ENCODE measurements at regions not wholly inside any gene's neighbourhood (a gene's known extent, or its start where the extent isn't known, plus 50 kb on each side); places are given as distances from the start of the nearest gene placed in this dataset.

DNA sequence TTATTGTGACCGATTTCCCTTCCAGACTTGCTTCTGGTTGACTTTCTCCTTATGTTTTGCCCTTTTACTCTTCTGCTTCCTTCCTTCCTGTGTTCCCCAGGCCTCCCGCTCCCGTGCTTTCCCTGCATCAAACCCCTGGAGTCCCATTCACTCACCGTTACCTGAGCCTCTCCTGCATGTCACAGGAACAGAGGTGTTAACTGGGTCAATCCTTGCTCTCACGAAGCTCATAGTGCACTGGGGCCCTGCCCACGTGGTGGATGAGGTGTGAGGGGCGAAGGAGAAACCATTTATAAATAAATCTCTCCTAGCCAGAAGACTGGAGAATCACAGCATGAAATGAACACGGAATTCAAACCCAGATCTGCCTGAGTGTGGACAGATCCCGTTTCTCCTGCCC is 83.1 kb upstream of the MSX1 start:
- H3K4me1 ChIP-seq = no peaks in the 10 kb centered on the region
- no peak overlapping the region for H3K27ac ChIP-seq
- no peak for DNase-seq (ENCODE audit: low spot score in 2 of 2)
- no peak for TF ChIP-seq POLR2A (IDR thresholded peaks at IDR 0.05)
- TF ChIP-seq, protein P1, sequence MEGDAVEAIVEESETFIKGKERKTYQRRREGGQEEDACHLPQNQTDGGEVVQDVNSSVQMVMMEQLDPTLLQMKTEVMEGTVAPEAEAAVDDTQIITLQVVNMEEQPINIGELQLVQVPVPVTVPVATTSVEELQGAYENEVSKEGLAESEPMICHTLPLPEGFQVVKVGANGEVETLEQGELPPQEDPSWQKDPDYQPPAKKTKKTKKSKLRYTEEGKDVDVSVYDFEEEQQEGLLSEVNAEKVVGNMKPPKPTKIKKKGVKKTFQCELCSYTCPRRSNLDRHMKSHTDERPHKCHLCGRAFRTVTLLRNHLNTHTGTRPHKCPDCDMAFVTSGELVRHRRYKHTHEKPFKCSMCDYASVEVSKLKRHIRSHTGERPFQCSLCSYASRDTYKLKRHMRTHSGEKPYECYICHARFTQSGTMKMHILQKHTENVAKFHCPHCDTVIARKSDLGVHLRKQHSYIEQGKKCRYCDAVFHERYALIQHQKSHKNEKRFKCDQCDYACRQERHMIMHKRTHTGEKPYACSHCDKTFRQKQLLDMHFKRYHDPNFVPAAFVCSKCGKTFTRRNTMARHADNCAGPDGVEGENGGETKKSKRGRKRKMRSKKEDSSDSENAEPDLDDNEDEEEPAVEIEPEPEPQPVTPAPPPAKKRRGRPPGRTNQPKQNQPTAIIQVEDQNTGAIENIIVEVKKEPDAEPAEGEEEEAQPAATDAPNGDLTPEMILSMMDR (IDR thresholded peaks at IDR 0.05) = no peak
- TF ChIP-seq POLR2AphosphoS5 (IDR thresholded peaks at IDR 0.05) = no peak
- intact Hi-C loops (cut with DNase I; ENCODE audit: low total_unique reads) = no loop called here
- H3K27me3 ChIP-seq = no peaks in the 10 kb centered on the region
- no peak overlapping the region for H3K4me3 ChIP-seq
- H3K36me3 ChIP-seq = no peaks in the 10 kb centered on the region
- no peaks in the 10 kb centered on the region for H3K9me3 ChIP-seq

DNA sequence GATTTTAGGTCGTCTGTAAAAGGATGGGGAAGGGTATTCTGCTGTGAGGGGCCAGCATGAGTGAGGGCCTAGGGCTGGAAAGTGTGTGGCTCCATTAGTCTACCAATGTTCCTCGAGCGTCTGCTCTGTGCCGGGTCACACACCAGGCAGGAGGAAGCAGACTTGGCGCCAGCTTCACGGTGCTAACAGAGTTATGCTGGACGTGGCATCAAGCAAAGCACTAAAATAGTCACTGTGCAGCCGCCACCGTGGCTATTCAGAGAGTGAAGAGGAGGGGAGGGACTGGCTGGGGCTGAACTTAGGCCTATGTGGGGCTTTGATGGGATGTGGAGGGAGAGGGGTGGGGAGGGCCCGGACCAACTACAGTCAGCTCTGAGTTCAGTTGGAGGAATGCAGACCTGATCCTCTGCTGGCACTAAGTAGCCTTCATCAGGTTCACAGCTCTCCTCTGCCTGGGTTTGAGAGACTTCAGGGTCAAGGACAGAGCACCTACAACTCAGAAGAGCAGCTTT is 83.9 kb upstream of the MSX1 start:
- H3K36me3 ChIP-seq = no peaks in the 10 kb centered on the region
- no peaks in the 10 kb centered on the region for H3K9me3 ChIP-seq
- intact Hi-C loops (cut with DNase I; ENCODE audit: low total_unique reads) = no loop called here
- H3K27me3 ChIP-seq = no peaks in the 10 kb centered on the region
- no peak overlapping the region for H3K27ac ChIP-seq
- H3K4me1 ChIP-seq = no peaks in the 10 kb centered on the region
- TF ChIP-seq POLR2AphosphoS5 (IDR thresholded peaks at IDR 0.05) (no peak), POLR2A (IDR thresholded peaks at IDR 0.05) (no peak)
- TF ChIP-seq, protein P1 (IDR thresholded peaks at IDR 0.05) = no peak
- DNase-seq (ENCODE audit: low spot score in 2 of 2) = no peak
- no peak overlapping the region for H3K4me3 ChIP-seq

DNA sequence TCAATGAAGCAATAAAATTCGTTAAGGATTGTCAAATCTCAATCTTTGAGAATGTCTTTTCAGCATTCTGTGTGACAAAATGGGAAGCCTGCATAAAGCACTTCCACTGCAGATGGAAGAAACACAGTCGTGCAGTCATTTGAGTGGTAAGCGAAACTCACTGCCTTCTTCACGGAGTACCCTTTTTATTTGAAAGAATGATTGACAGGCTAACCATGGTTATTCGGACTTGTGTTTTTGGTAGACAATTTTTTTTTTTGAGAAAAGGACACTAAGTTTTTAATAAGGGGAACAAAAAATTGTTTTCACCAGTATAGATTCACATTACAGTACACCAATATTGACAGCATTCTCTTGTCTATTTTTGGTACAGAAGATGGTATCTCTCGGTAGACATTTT is 86.9 kb upstream of the MSX1 start:
- H3K27ac ChIP-seq = no peak overlapping the region
- TF ChIP-seq POLR2A (IDR thresholded peaks at IDR 0.05) (no peak), POLR2AphosphoS5 (IDR thresholded peaks at IDR 0.05) (no peak)
- TF ChIP-seq, protein P1 (IDR thresholded peaks at IDR 0.05) = no peak
- H3K4me1 ChIP-seq = no peaks in the 10 kb centered on the region
- no peaks in the 10 kb centered on the region for H3K27me3 ChIP-seq
- H3K9me3 ChIP-seq = no peaks in the 10 kb centered on the region
- DNase-seq (ENCODE audit: low spot score in 2 of 2) = no peak
- H3K4me3 ChIP-seq = no peak overlapping the region
- intact Hi-C loops (cut with DNase I; ENCODE audit: low total_unique reads) = no loop called here
- no peaks in the 10 kb centered on the region for H3K36me3 ChIP-seq

DNA sequence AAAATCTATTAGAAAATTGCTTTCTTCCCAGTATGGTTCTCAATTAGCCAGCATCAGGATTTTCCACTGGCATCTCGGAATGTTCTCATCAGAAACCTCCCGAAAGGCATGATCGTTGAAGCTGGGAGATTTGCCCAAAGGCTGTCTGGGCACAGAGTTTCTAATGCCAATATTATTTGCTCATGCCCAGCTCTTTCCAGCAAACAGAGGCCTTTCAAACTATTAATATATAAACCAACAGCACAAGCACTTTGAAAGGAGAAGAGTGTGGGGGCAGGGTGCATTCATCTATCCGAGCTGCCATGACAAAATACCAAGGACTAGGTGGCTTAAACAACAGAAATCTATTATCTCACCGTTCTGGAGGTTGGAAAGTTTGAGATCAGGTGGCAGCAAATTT is 88.3 kb upstream of the MSX1 start:
- no peak overlapping the region for H3K27ac ChIP-seq
- intact Hi-C loops (cut with DNase I; ENCODE audit: low total_unique reads) = no loop called here
- H3K4me3 ChIP-seq = no peak overlapping the region
- TF ChIP-seq POLR2A (IDR thresholded peaks at IDR 0.05) (no peak), POLR2AphosphoS5 (IDR thresholded peaks at IDR 0.05) (no peak)
- TF ChIP-seq, protein P1 (IDR thresholded peaks at IDR 0.05) = no peak
- H3K27me3 ChIP-seq = no peaks in the 10 kb centered on the region
- no peaks in the 10 kb centered on the region for H3K4me1 ChIP-seq
- H3K9me3 ChIP-seq = no peaks in the 10 kb centered on the region
- DNase-seq (ENCODE audit: low spot score in 2 of 2) = no peak
- H3K36me3 ChIP-seq = no peaks in the 10 kb centered on the region

DNA sequence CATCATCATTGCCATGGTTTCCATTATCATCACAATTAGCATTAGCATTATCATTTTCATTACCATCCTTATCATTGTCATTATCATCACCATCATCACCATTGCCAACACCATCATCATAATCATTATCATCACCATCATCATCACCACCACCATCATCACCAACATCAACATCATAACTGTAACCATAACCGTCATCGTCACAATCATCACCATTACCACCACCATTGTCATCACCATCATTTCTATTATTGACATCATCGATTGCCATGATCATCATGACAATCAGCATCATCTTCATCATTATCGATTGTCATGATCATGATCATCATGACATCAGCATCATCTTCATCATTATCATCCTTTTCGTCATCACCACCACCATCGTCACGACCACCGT is 88.9 kb upstream of the MSX1 start:
- TF ChIP-seq POLR2AphosphoS5 (IDR thresholded peaks at IDR 0.05) = no peak
- TF ChIP-seq, protein P1 (IDR thresholded peaks at IDR 0.05) = no peak
- no peak for TF ChIP-seq POLR2A (IDR thresholded peaks at IDR 0.05)
- no peak overlapping the region for H3K27ac ChIP-seq
- DNase-seq (ENCODE audit: low spot score in 2 of 2) = no peak
- H3K4me1 ChIP-seq = no peaks in the 10 kb centered on the region
- H3K9me3 ChIP-seq = no peaks in the 10 kb centered on the region
- intact Hi-C loops (cut with DNase I; ENCODE audit: low total_unique reads) = no loop called here
- H3K27me3 ChIP-seq = no peaks in the 10 kb centered on the region
- H3K36me3 ChIP-seq = no peaks in the 10 kb centered on the region
- H3K4me3 ChIP-seq = no peak overlapping the region
